HepG2 (cell line): ENCODE measurements at regions not wholly inside any gene's neighbourhood (a gene's known extent, or its start where the extent isn't known, plus 50 kb on each side); places are given as distances from the start of the nearest gene placed in this dataset.

Source experiments
- ATAC-seq: fragments of 200-7000 bp; cut with Tn5 transposase; 3 replicates; pipeline ENCODE4 v1.9.1; 2020; ENCODE audit warnings: mild to moderate bottlenecking, moderate library complexity
- BruUV-seq: library from RNA; stranded (reverse); fragments of 400-500 nt; replicated peaks from 2 replicates; lab custom pipeline; 2021; lab: Mats Ljungman, UMichigan
- CTCF ChIA-PET: fragments of 300-600 bp; formaldehyde crosslinking; extraction: SDS; loops from one replicate; lab custom pipeline; 2021; ENCODE audit warnings: low total read pairs, inconsistent platforms, low intra/inter-chr PET ratio; lab: Yijun Ruan, JAX
- POLR2A ChIA-PET: fragments of 350-600 bp; sonication (Branson Sonifier 250); formaldehyde crosslinking; loops from one replicate; lab custom pipeline; 2020; ENCODE audit warnings: antibody characterized with exemption, inconsistent platforms; lab: Yijun Ruan, JAX
- DNase-seq: peaks from one replicate; pipeline ENCODE4 v3.0.0-alpha.2; 2015; ENCODE audit warnings: low spot score
- FAIRE-seq: peaks from 3 replicates; lab custom pipeline; 2011; peaks lifted over from hg19 to GRCh38; lab: Jason Lieb, UNC
- H2AFZ ChIP-seq: one replicate; pipeline ENCODE4 v1.6.1; 2011; ENCODE audit warnings: low read length, inconsistent platforms
- H3K27ac ChIP-seq: fragments of 300-600 bp; 3 replicates; pipeline ENCODE4 v1.8.0; 2011; ENCODE audit warnings: mixed run types, mild to moderate bottlenecking, mixed read lengths, low read length, inconsistent platforms; ENCODE audit not compliant: insufficient read depth; ENCODE audit errors: extremely low read length
- H3K27me3 ChIP-seq, 2 experiments: fragments of 200-600 bp in 1 of 2; 2 replicates in 1 of 2; 3 replicates in 1 of 2; pipeline versions ENCODE4 v1.6.0 to v1.8.0; 2011; ENCODE audit warnings: low read length in 2 of 2, mild to moderate bottlenecking in 2 of 2, moderate library complexity in 2 of 2, inconsistent platforms in 1 of 2; ENCODE audit not compliant: insufficient read depth in 2 of 2, control insufficient read depth in 1 of 2
- H3K36me3 ChIP-seq, 2 experiments: fragments of 200-600 bp in 1 of 2; replicated peaks in 1 of 2; 2 replicates in 1 of 2; 3 replicates in 1 of 2; pipeline versions ENCODE4 v1.5.1 to v1.8.0; 2011; ENCODE audit warnings: low read length in 2 of 2, inconsistent platforms in 1 of 2; ENCODE audit not compliant: insufficient read depth in 2 of 2, control insufficient read depth in 1 of 2
- H3K4me1 ChIP-seq: 2 replicates; pipeline ENCODE4 v1.5.1; 2012; ENCODE audit warnings: low read length, inconsistent platforms; ENCODE audit not compliant: insufficient read depth
- H3K4me2 ChIP-seq: 2 replicates; pipeline ENCODE4 v1.6.0; 2011; ENCODE audit warnings: low read depth, low read length, inconsistent platforms
- H3K4me3 ChIP-seq, 3 experiments: fragments of 200-600 bp in 1 of 3; sonication (generic), shearing (Covaris generic) in 1 of 3; replicated peaks in 1 of 3; 2 replicates each; pipeline ENCODE4 v1.5.1; 2011 to 2016; ENCODE audit warnings: low read length in 3 of 3, inconsistent platforms in 2 of 3, low read depth in 2 of 3, mild to moderate bottlenecking in 2 of 3, control low read depth in 1 of 3, mixed read lengths in 1 of 3; ENCODE audit not compliant: insufficient read depth in 1 of 3
- H3K79me2 ChIP-seq: one replicate; pipeline ENCODE4 v1.6.1; 2011; ENCODE audit warnings: low read length, inconsistent platforms; ENCODE audit not compliant: insufficient read depth
- H3K9ac ChIP-seq: 2 replicates; pipeline ENCODE4 v1.6.0; 2011; ENCODE audit warnings: mild to moderate bottlenecking, low read depth, low read length, inconsistent platforms; ENCODE audit not compliant: insufficient read depth
- H3K9me3 ChIP-seq: 2 replicates; pipeline ENCODE4 v1.5.1; 2012; ENCODE audit warnings: mild to moderate bottlenecking, low read length
- H4K20me1 ChIP-seq: 2 replicates; pipeline ENCODE4 v1.6.0; 2011; ENCODE audit warnings: inconsistent platforms, mild to moderate bottlenecking, low read length, moderate library complexity; ENCODE audit not compliant: insufficient read depth
- HMGA1 ChIP-seq: sonication (generic); formaldehyde crosslinking; conservative IDR thresholded peaks from 2 replicates; pipeline ENCODE4 v1.4.0; 2020; ENCODE audit warnings: missing genetic modification reagents
- TBP ChIP-seq: sonication (generic); formaldehyde crosslinking; IDR thresholded peaks from 2 replicates; pipeline ENCODE4 v1.5.0; 2020; ENCODE audit warnings: missing genetic modification reagents
- WIZ ChIP-seq: sonication (generic); formaldehyde crosslinking; IDR thresholded peaks from 2 replicates; pipeline ENCODE4 v1.5.1; 2020; ENCODE audit warnings: mild to moderate bottlenecking, missing genetic modification reagents
- YEATS4 ChIP-seq: sonication (generic); formaldehyde crosslinking; IDR thresholded peaks from 2 replicates; pipeline ENCODE4 v1.4.0; 2020; ENCODE audit warnings: missing genetic modification reagents, borderline replicate concordance
- ZBTB8A ChIP-seq: sonication (generic); formaldehyde crosslinking; IDR thresholded peaks from 2 replicates; pipeline ENCODE4 v1.4.0; 2020; ENCODE audit warnings: mild to moderate bottlenecking, low read depth, missing genetic modification reagents, borderline replicate concordance
- ZNF607 ChIP-seq: sonication (generic); formaldehyde crosslinking; IDR thresholded peaks from 2 replicates; pipeline ENCODE4 v1.5.1; 2020; ENCODE audit warnings: missing genetic modification reagents, mild to moderate bottlenecking, borderline replicate concordance
- ZNF766 ChIP-seq: sonication (generic); formaldehyde crosslinking; IDR thresholded peaks from 2 replicates; pipeline ENCODE4 v1.5.0; 2020; ENCODE audit warnings: missing genetic modification reagents, borderline replicate concordance
- ZNF841 ChIP-seq: sonication (generic); formaldehyde crosslinking; IDR thresholded peaks from 2 replicates; pipeline ENCODE4 v1.8.1; 2023; ENCODE audit warnings: missing genetic modification reagents, borderline replicate concordance
- WGBS: methylation state at CpG from one replicate; pipeline ENCODE4 v1.1.6; 2017; ENCODE audit warnings: low lambda C conversion rate; 5-methylcytosine and 5-hydroxymethylcytosine counted together
- in situ Hi-C: cut with HindIII; loops from 2 replicates; pipeline ENCODE4 v1.10.0; 2017; ENCODE audit warnings: low pct_unique_long_range_greater_than_20kb; ENCODE audit not compliant: extremely low pct_ligation_motif_present
- intact Hi-C: fragments of 100-400 bp; cut with micrococcal nuclease; formaldehyde crosslinking; loops from one replicate; pipeline ENCODE4 v1.10.0; 2022; ENCODE audit not compliant: unreplicated experiment
- TF ChIP-seq, protein P1 (sequence below): sonication (generic); formaldehyde crosslinking; IDR thresholded peaks from 2 replicates; pipeline ENCODE4 v1.5.0; 2020; ENCODE audit warnings: missing genetic modification reagents
- TF ChIP-seq, protein P2 (sequence below): sonication (generic); formaldehyde crosslinking; IDR thresholded peaks from 2 replicates; pipeline ENCODE4 v1.4.0; 2020; ENCODE audit warnings: missing genetic modification reagents, borderline replicate concordance
- TF ChIP-seq, protein P3 (sequence below): sonication (generic); formaldehyde crosslinking; IDR thresholded peaks from 2 replicates; pipeline ENCODE4 v1.5.0; 2020; ENCODE audit warnings: mild to moderate bottlenecking, missing genetic modification reagents, borderline replicate concordance

DNA sequence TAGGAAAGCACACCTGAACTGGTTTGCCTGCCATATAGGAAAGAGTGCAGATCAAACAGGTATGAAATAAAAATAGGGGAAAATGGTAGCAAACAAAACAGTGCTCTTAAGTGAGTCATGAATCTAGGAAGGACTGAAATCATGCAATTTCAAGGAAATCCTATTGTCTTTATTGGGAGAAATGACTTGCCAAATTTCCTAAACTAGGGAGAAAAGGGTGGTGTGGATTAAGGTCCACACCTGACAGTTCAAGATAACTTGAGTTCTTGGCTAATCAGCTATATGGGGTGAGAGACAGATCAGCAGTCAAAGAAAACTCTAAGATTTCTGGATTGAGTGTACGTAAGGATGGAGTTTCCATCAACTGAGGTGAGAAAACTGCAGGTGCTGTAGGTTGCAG, 101.1 kb downstream of the PRKAB2 start:
- FAIRE-seq (no peak), DNase-seq (no peak), ATAC-seq (no peak)
- Histone ChIP-seq H3K27ac (no peak overlapping the region), H3K4me3 (no peak overlapping the region), H3K36me3 (no peaks in the 10 kb centered on the region), H4K20me1 (no peaks in the 10 kb centered on the region), H3K4me1 (no peaks in the 10 kb centered on the region), H3K27me3 (peaks cover 0 to 38% of the 10 kb centered on the region in 2 experiments; a peak in 3 of 5 replicates), H3K9me3 (no peaks in the 10 kb centered on the region), H3K9ac (no peak overlapping the region), H3K4me2 (no peak overlapping the region), H3K79me2 (no peaks in the 10 kb centered on the region), H2AFZ (no peak overlapping the region)
- ChIA-PET POLR2A (no interaction called here), CTCF (no interaction called here)
- in situ Hi-C loops (no loop called here), intact Hi-C loops (no loop called here)
- 31% methylated on average over 1 of the region's 1 CpG for WGBS
- no peak for TF ChIP-seq ZNF607 (CRISPR knock-in tag)
- no peak for TF ChIP-seq ZNF766 (CRISPR knock-in tag)
- TF ChIP-seq, protein P1, sequence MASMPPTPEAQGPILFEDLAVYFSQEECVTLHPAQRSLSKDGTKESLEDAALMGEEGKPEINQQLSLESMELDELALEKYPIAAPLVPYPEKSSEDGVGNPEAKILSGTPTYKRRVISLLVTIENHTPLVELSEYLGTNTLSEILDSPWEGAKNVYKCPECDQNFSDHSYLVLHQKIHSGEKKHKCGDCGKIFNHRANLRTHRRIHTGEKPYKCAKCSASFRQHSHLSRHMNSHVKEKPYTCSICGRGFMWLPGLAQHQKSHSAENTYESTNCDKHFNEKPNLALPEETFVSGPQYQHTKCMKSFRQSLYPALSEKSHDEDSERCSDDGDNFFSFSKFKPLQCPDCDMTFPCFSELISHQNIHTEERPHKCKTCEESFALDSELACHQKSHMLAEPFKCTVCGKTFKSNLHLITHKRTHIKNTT (CRISPR knock-in tag): no peak
- TF ChIP-seq, protein P2, sequence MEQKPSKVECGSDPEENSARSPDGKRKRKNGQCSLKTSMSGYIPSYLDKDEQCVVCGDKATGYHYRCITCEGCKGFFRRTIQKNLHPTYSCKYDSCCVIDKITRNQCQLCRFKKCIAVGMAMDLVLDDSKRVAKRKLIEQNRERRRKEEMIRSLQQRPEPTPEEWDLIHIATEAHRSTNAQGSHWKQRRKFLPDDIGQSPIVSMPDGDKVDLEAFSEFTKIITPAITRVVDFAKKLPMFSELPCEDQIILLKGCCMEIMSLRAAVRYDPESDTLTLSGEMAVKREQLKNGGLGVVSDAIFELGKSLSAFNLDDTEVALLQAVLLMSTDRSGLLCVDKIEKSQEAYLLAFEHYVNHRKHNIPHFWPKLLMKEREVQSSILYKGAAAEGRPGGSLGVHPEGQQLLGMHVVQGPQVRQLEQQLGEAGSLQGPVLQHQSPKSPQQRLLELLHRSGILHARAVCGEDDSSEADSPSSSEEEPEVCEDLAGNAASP (CRISPR knock-in tag): no peak
- TF ChIP-seq, protein P3, sequence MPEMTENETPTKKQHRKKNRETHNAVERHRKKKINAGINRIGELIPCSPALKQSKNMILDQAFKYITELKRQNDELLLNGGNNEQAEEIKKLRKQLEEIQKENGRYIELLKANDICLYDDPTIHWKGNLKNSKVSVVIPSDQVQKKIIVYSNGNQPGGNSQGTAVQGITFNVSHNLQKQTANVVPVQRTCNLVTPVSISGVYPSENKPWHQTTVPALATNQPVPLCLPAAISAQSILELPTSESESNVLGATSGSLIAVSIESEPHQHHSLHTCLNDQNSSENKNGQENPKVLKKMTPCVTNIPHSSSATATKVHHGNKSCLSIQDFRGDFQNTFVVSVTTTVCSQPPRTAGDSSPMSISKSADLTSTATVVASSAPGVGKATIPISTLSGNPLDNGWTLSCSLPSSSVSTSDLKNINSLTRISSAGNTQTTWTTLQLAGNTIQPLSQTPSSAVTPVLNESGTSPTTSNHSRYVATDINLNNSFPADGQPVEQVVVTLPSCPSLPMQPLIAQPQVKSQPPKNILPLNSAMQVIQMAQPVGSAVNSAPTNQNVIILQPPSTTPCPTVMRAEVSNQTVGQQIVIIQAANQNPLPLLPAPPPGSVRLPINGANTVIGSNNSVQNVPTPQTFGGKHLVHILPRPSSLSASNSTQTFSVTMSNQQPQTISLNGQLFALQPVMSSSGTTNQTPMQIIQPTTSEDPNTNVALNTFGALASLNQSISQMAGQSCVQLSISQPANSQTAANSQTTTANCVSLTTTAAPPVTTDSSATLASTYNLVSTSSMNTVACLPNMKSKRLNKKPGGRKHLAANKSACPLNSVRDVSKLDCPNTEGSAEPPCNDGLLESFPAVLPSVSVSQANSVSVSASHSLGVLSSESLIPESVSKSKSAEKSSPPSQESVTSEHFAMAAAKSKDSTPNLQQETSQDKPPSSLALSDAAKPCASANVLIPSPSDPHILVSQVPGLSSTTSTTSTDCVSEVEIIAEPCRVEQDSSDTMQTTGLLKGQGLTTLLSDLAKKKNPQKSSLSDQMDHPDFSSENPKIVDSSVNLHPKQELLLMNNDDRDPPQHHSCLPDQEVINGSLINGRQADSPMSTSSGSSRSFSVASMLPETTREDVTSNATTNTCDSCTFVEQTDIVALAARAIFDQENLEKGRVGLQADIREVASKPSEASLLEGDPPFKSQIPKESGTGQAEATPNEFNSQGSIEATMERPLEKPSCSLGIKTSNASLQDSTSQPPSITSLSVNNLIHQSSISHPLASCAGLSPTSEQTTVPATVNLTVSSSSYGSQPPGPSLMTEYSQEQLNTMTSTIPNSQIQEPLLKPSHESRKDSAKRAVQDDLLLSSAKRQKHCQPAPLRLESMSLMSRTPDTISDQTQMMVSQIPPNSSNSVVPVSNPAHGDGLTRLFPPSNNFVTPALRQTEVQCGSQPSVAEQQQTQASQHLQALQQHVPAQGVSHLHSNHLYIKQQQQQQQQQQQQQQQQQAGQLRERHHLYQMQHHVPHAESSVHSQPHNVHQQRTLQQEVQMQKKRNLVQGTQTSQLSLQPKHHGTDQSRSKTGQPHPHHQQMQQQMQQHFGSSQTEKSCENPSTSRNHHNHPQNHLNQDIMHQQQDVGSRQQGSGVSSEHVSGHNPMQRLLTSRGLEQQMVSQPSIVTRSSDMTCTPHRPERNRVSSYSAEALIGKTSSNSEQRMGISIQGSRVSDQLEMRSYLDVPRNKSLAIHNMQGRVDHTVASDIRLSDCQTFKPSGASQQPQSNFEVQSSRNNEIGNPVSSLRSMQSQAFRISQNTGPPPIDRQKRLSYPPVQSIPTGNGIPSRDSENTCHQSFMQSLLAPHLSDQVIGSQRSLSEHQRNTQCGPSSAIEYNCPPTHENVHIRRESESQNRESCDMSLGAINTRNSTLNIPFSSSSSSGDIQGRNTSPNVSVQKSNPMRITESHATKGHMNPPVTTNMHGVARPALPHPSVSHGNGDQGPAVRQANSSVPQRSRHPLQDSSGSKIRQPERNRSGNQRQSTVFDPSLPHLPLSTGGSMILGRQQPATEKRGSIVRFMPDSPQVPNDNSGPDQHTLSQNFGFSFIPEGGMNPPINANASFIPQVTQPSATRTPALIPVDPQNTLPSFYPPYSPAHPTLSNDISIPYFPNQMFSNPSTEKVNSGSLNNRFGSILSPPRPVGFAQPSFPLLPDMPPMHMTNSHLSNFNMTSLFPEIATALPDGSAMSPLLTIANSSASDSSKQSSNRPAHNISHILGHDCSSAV (CRISPR knock-in tag): no peak
- TF ChIP-seq ZNF841: no peak
- no peak for TF ChIP-seq WIZ
- TF ChIP-seq ZBTB8A: no peak
- TF ChIP-seq HMGA1: no peak
- TF ChIP-seq YEATS4 (CRISPR knock-in tag): no peak
- no peak for TF ChIP-seq TBP (CRISPR knock-in tag)
- BruUV-seq: no TSS peak
